PFSK-1 (cell line): ENCODE measurements at regions not wholly inside any gene's neighbourhood (a gene's known extent, or its start where the extent isn't known, plus 50 kb on each side); places are given as distances from the start of the nearest gene placed in this dataset.

Source experiments
- POLR2AphosphoS5 ChIP-seq: IDR thresholded peaks from 2 replicates; pipeline ENCODE4 v1.6.1; 2012; ENCODE audit warnings: low read depth, mild to moderate bottlenecking, control low read depth, low read length, moderate library complexity
- REST ChIP-seq, 2 experiments: IDR thresholded peaks; 2 replicates each; pipeline versions ENCODE4 v1.6.1 to v1.8.0; 2011 to 2012; ENCODE audit warnings: low read depth in 2 of 2, low read length in 2 of 2, control low read depth in 1 of 2, inconsistent platforms in 1 of 2, mild to moderate bottlenecking in 1 of 2, moderate library complexity in 1 of 2; ENCODE audit not compliant: insufficient read depth in 1 of 2

GRCh38 chr2:164281896-164282295 lies 339.4 kb downstream of the GRB14 start:
- no peak for TF ChIP-seq REST (IDR thresholded peaks at IDR 0.05; ENCODE audit: insufficient read depth in 1 of 2, low read depth in 2 of 2, low read length in 2 of 2)
- TF ChIP-seq POLR2AphosphoS5, result no peak
